Suprapubic skin (tissue), 3 donors: ENCODE measurements at regions not wholly inside any gene's neighbourhood (a gene's known extent, or its start where the extent isn't known, plus 50 kb on each side); places are given as distances from the start of the nearest gene placed in this dataset.

ENCODE experiments used
- POLR2A ChIP-seq, 2 donors: fragments of 450-650 bp; IDR thresholded peaks; one replicate each; pipeline ENCODE4 v1.6.1; 2017; ENCODE audit warnings: antibody characterized with exemption in 2 of 2, mild to moderate bottlenecking in 2 of 2, moderate library complexity in 2 of 2
- TF ChIP-seq, protein P1 (sequence below), 2 donors: fragments of 200-600 bp in 1 of 2; fragments of 450-650 bp in 1 of 2; sonication (generic) in 1 of 2; IDR thresholded peaks; one replicate each; pipeline ENCODE4 v1.5.1; 2016 to 2019; ENCODE audit warnings: antibody characterized with exemption in 2 of 2, mild to moderate bottlenecking in 1 of 2, moderate library complexity in 1 of 2

GRCh38 chr11:109869536-109869935 lies 223.7 kb upstream of the ZC3H12C start:
- no peak for TF ChIP-seq POLR2A (IDR thresholded peaks at IDR 0.05)
- TF ChIP-seq, protein P1, sequence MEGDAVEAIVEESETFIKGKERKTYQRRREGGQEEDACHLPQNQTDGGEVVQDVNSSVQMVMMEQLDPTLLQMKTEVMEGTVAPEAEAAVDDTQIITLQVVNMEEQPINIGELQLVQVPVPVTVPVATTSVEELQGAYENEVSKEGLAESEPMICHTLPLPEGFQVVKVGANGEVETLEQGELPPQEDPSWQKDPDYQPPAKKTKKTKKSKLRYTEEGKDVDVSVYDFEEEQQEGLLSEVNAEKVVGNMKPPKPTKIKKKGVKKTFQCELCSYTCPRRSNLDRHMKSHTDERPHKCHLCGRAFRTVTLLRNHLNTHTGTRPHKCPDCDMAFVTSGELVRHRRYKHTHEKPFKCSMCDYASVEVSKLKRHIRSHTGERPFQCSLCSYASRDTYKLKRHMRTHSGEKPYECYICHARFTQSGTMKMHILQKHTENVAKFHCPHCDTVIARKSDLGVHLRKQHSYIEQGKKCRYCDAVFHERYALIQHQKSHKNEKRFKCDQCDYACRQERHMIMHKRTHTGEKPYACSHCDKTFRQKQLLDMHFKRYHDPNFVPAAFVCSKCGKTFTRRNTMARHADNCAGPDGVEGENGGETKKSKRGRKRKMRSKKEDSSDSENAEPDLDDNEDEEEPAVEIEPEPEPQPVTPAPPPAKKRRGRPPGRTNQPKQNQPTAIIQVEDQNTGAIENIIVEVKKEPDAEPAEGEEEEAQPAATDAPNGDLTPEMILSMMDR (IDR thresholded peaks at IDR 0.05), result no peak
